PFSK-1 (cell line): ENCODE measurements at regions not wholly inside any gene's neighbourhood (a gene's known extent, or its start where the extent isn't known, plus 50 kb on each side); places are given as distances from the start of the nearest gene placed in this dataset.

Experiments used
- FOXP2 ChIP-seq: optimal IDR thresholded peaks from 2 replicates; pipeline ENCODE3; 2011; ENCODE audit warnings: borderline replicate concordance, control low read depth, inconsistent platforms; ENCODE audit not compliant: insufficient read depth; ENCODE audit errors: extremely low read length, extremely low read depth
- POLR2AphosphoS5 ChIP-seq: IDR thresholded peaks from 2 replicates; pipeline ENCODE4 v1.6.1; 2012; ENCODE audit warnings: low read depth, mild to moderate bottlenecking, control low read depth, low read length, moderate library complexity
- SIN3A ChIP-seq: IDR thresholded peaks from 2 replicates; pipeline ENCODE4 v1.6.1; 2012; ENCODE audit warnings: mild to moderate bottlenecking, low read length, moderate library complexity, borderline replicate concordance; ENCODE audit not compliant: insufficient read depth
- TAF1 ChIP-seq: IDR thresholded peaks from 2 replicates; pipeline ENCODE4 v1.6.1; 2012; ENCODE audit warnings: low read length, control low read depth, borderline replicate concordance; ENCODE audit not compliant: insufficient read depth
- TF ChIP-seq, protein P1 (sequence below), 2 experiments: IDR thresholded peaks; 2 replicates each; pipeline versions ENCODE4 v1.6.1 to v1.8.0; 2011 to 2012; ENCODE audit warnings: low read depth in 2 of 2, low read length in 2 of 2, control low read depth in 1 of 2, inconsistent platforms in 1 of 2, mild to moderate bottlenecking in 1 of 2, moderate library complexity in 1 of 2; ENCODE audit not compliant: insufficient read depth in 1 of 2

DNA sequence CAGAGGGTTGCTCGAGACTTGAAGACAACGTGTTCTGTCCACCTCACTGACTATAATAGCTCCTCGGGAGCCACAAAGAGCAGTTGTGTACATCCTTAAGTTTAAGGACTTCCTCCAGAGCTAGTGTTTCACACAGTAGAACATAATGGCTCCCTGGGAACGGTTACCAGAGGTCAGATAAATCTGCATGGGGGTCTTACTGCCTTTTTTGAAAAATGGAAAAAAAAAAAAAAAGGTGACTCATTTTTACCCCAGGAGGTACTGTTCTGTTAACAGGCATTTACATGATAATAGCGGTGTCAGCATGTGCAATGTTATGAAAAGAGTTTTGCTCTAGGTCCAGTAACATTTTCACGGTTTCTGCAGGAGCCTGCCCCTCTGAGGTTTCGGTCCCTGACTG is 498.9 kb upstream of the WWC1 start:
- TF ChIP-seq POLR2AphosphoS5: no peak
- no peak for TF ChIP-seq FOXP2
- no peak for TF ChIP-seq TAF1
- TF ChIP-seq, protein P1, sequence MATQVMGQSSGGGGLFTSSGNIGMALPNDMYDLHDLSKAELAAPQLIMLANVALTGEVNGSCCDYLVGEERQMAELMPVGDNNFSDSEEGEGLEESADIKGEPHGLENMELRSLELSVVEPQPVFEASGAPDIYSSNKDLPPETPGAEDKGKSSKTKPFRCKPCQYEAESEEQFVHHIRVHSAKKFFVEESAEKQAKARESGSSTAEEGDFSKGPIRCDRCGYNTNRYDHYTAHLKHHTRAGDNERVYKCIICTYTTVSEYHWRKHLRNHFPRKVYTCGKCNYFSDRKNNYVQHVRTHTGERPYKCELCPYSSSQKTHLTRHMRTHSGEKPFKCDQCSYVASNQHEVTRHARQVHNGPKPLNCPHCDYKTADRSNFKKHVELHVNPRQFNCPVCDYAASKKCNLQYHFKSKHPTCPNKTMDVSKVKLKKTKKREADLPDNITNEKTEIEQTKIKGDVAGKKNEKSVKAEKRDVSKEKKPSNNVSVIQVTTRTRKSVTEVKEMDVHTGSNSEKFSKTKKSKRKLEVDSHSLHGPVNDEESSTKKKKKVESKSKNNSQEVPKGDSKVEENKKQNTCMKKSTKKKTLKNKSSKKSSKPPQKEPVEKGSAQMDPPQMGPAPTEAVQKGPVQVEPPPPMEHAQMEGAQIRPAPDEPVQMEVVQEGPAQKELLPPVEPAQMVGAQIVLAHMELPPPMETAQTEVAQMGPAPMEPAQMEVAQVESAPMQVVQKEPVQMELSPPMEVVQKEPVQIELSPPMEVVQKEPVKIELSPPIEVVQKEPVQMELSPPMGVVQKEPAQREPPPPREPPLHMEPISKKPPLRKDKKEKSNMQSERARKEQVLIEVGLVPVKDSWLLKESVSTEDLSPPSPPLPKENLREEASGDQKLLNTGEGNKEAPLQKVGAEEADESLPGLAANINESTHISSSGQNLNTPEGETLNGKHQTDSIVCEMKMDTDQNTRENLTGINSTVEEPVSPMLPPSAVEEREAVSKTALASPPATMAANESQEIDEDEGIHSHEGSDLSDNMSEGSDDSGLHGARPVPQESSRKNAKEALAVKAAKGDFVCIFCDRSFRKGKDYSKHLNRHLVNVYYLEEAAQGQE (IDR thresholded peaks at IDR 0.05; ENCODE audit: insufficient read depth in 1 of 2, low read depth in 2 of 2, low read length in 2 of 2): no peak
- no peak for TF ChIP-seq SIN3A

DNA sequence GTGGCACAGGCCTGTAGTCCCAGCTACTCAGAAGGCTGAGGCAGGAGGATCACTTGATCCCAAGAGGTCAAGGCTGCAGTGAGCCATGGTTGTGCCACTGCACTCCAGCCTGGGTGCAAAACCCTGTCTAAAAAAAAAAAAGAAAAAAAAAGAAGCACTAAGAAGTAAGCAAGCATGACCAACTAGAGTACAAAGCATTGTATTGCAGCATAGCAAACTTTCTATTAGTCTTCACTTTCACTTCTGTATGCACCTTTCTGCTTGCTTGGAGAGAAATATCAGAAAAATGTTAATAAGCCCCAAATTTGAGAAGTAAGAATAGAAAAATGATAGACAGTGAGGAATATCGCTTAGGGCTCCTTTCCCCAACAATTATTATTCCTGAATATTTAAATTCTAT is 497.7 kb upstream of the WWC1 start:
- TF ChIP-seq, protein P1 (IDR thresholded peaks at IDR 0.05; ENCODE audit: insufficient read depth in 1 of 2, low read depth in 2 of 2, low read length in 2 of 2): no peak
- TF ChIP-seq SIN3A (no peak), TAF1 (no peak), FOXP2 (no peak), POLR2AphosphoS5 (no peak)

DNA sequence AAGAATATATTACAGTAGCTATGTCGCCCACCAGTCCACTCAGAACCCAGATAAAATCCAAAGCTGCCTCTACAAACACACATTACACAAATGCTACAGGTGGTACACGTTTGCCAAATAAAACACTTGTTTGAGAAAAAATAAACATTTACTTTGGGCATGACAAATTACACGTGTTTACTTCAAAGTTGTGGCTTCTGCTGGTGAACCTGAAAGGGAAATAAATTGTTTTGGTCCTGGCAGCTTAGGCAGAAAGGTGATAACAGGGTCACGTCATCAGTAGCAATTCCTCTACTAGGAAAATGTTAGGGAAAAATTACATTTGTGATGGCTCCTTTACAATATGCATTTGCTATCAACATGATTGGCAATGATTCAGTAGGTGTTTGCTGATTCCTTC is 497.3 kb upstream of the WWC1 start:
- no peak for TF ChIP-seq POLR2AphosphoS5
- TF ChIP-seq, protein P1 (IDR thresholded peaks at IDR 0.05; ENCODE audit: insufficient read depth in 1 of 2, low read depth in 2 of 2, low read length in 2 of 2): no peak
- TF ChIP-seq TAF1: no peak
- no peak for TF ChIP-seq FOXP2
- no peak for TF ChIP-seq SIN3A

DNA sequence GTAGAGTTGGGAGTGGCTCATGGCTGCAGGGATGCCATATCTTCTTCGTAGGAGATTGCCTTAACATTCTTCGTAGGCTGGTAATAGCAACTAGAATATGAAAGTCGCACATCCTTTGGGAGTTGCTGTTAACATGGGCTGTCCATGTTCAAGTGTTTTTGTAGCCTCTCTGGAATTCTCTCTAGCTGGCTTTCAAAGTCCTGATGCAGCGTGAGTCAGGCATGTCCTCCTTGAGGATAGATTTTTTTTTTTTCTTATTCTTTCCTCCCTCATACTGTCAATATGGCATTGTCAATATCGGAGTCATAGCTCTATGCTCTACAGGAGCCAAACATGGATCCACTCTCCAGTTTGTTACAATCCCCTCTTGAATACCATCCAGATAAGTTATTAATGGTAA is 494.8 kb upstream of the WWC1 start:
- no peak for TF ChIP-seq SIN3A
- TF ChIP-seq, protein P1 (IDR thresholded peaks at IDR 0.05; ENCODE audit: insufficient read depth in 1 of 2, low read depth in 2 of 2, low read length in 2 of 2): no peak
- no peak for TF ChIP-seq TAF1
- no peak for TF ChIP-seq POLR2AphosphoS5
- TF ChIP-seq FOXP2: no peak

DNA sequence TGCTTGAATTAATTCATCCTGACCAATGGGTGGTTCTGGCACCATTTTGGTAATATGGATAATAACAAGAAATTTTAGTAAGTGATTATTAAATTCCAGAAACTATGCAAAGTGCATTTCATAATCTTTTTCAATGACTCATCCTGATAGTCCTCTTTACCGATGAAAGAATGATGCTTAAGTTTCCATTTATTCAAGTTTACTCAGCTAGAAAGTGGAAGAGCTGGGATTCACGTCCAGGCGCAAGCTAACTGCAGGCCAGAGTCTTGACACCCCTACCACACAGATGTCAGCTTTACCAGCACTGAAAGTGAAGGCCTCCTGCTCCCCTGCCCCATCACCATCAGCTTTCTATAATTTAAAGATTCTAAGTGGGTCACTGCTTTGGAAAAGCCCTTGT is 493.5 kb upstream of the WWC1 start:
- TF ChIP-seq, protein P1 (IDR thresholded peaks at IDR 0.05; ENCODE audit: insufficient read depth in 1 of 2, low read depth in 2 of 2, low read length in 2 of 2): no peak
- TF ChIP-seq POLR2AphosphoS5: no peak
- TF ChIP-seq FOXP2: no peak
- no peak for TF ChIP-seq SIN3A
- no peak for TF ChIP-seq TAF1
